ENCODE measurements at regions not wholly inside any gene's neighbourhood (a gene's known extent, or its start where the extent isn't known, plus 50 kb on each side); places are given as distances from the start of the nearest gene placed in this dataset.
"Not testable (repeated sequence)": the region's sequence is repeated elsewhere in the genome, so short reads cannot be mapped to it uniquely, and the experiment has no call there.

GRCh38 chr1:189628857-189629256 lies 848.8 kb downstream of the BRINP3 start:
- no peak for DNase-seq

GRCh38 chr1:189633658-189634057 lies 844.0 kb downstream of the BRINP3 start:
- no peak for DNase-seq

GRCh38 chr1:189637041-189637440 lies 840.6 kb downstream of the BRINP3 start:
- no peak for DNase-seq

- DNase-seq, result not testable (repeated sequence)
Observed at GRCh38 chr1:189644156-189644555, 833.5 kb downstream of the BRINP3 start.

GRCh38 chr1:189644970-189645369 lies 832.7 kb downstream of the BRINP3 start:
- DNase-seq, result no peak

- DNase-seq, result no peak
Observed at GRCh38 chr1:189646066-189646465, 831.6 kb downstream of the BRINP3 start.

GRCh38 chr1:189654906-189655305 lies 822.8 kb downstream of the BRINP3 start:
- DNase-seq, result no peak

GRCh38 chr1:189656628-189657530 lies 820.8 kb downstream of the BRINP3 start:
- DNase-seq, result no peak

- no peak for DNase-seq
Observed at GRCh38 chr1:189657715-189658114, 819.9 kb downstream of the BRINP3 start.

GRCh38 chr1:189658381-189658780 lies 819.3 kb downstream of the BRINP3 start:
- DNase-seq, result no peak

- no peak for DNase-seq
Observed at GRCh38 chr1:189659731-189660130, 817.9 kb downstream of the BRINP3 start.

GRCh38 chr1:189662190-189662589 lies 815.5 kb downstream of the BRINP3 start:
- DNase-seq, result no peak

GRCh38 chr1:189669846-189670245 lies 807.8 kb downstream of the BRINP3 start:
- DNase-seq, result no peak

- DNase-seq, result no peak
Observed at GRCh38 chr1:189673217-189673616, 804.4 kb downstream of the BRINP3 start.

- no peak for DNase-seq
Observed at GRCh38 chr1:189675712-189676244, 801.9 kb downstream of the BRINP3 start.

GRCh38 chr1:189678779-189679178 lies 798.9 kb downstream of the BRINP3 start:
- no peak for DNase-seq

GRCh38 chr1:189681252-189681919 lies 796.3 kb downstream of the BRINP3 start:
- no peak for DNase-seq

GRCh38 chr1:189682591-189682990 lies 795.1 kb downstream of the BRINP3 start:
- no peak for DNase-seq

GRCh38 chr1:189686288-189686687 lies 791.4 kb downstream of the BRINP3 start:
- DNase-seq, result no peak

- DNase-seq, result no peak
Observed at GRCh38 chr1:189693140-189693539, 784.5 kb downstream of the BRINP3 start.

- DNase-seq, result no peak
Observed at GRCh38 chr1:189696297-189696696, 781.4 kb downstream of the BRINP3 start.

- DNase-seq, result no peak
Observed at GRCh38 chr1:189697113-189697512, 780.6 kb downstream of the BRINP3 start.

- DNase-seq, result no peak
Observed at GRCh38 chr1:189701606-189702005, 776.1 kb downstream of the BRINP3 start.

GRCh38 chr1:189706594-189706993 lies 771.1 kb downstream of the BRINP3 start:
- no peak for DNase-seq

All from COR-L47 (cell line).